ENCODE measurements at regions not wholly inside any gene's neighbourhood (a gene's known extent, or its start where the extent isn't known, plus 50 kb on each side); places are given as distances from the start of the nearest gene placed in this dataset.

DNA sequence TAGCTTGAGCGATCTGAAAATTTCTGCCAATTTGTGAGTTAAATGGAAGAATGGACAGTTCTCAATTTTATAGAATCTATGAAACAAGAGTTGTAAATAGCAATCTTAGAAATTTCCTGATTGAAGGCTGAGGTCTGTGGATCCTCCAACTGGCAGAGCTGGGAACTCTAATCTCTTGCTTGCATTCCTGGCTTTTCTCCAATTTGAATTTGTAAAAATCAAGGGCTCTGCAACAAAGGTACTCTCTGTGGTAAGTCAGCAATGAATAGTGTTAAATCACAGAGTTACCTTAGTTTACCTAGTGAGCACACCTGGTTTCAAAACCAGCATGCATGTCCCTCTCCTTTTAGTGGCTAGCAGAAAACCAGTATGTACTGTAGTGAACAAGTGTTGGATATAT is 1070.5 kb downstream of the TDRD15 start:
- H3K36me3 ChIP-seq (ENCODE audit: control insufficient read depth, insufficient read depth, low read length): no peaks in the 10 kb centered on the region
- no peaks in the 10 kb centered on the region for H3K79me2 ChIP-seq
- H3K4me2 ChIP-seq (ENCODE audit: low read length): no peak overlapping the region
- no peak overlapping the region for H2AFZ ChIP-seq
- no peak overlapping the region for H3K4me3 ChIP-seq (ENCODE audit: low read depth, low read length)
- no peaks in the 10 kb centered on the region for H3K27me3 ChIP-seq (ENCODE audit: control insufficient read depth, insufficient read depth, low read length)
- H3K27ac ChIP-seq: no peak overlapping the region
- no peaks in the 10 kb centered on the region for H3K4me1 ChIP-seq
- no peak overlapping the region for H3K9ac ChIP-seq
- TF ChIP-seq, protein P1, sequence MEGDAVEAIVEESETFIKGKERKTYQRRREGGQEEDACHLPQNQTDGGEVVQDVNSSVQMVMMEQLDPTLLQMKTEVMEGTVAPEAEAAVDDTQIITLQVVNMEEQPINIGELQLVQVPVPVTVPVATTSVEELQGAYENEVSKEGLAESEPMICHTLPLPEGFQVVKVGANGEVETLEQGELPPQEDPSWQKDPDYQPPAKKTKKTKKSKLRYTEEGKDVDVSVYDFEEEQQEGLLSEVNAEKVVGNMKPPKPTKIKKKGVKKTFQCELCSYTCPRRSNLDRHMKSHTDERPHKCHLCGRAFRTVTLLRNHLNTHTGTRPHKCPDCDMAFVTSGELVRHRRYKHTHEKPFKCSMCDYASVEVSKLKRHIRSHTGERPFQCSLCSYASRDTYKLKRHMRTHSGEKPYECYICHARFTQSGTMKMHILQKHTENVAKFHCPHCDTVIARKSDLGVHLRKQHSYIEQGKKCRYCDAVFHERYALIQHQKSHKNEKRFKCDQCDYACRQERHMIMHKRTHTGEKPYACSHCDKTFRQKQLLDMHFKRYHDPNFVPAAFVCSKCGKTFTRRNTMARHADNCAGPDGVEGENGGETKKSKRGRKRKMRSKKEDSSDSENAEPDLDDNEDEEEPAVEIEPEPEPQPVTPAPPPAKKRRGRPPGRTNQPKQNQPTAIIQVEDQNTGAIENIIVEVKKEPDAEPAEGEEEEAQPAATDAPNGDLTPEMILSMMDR (IDR thresholded peaks at IDR 0.05): no peak
- H3K9me3 ChIP-seq (ENCODE audit: control insufficient read depth, low read length): no peaks in the 10 kb centered on the region

DNA sequence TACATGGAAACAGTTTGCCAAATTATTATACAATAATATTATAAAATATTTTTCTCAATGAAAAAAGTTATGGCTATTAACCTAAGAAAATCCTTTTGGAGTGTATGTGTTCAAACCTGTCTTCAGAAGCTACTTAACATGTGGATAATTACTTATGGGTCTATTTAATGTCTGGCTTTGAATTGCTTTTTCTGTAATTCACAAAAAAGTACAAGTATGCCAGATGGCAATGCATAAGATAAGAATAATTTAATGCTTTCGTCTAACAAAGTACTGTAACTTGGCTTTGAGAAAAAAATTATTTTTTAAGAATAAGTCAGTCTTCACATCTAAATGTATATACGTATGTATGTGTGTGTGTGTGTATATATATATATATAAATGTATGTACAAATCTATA is 1073.0 kb downstream of the TDRD15 start:
- no peaks in the 10 kb centered on the region for H3K36me3 ChIP-seq (ENCODE audit: control insufficient read depth, insufficient read depth, low read length)

DNA sequence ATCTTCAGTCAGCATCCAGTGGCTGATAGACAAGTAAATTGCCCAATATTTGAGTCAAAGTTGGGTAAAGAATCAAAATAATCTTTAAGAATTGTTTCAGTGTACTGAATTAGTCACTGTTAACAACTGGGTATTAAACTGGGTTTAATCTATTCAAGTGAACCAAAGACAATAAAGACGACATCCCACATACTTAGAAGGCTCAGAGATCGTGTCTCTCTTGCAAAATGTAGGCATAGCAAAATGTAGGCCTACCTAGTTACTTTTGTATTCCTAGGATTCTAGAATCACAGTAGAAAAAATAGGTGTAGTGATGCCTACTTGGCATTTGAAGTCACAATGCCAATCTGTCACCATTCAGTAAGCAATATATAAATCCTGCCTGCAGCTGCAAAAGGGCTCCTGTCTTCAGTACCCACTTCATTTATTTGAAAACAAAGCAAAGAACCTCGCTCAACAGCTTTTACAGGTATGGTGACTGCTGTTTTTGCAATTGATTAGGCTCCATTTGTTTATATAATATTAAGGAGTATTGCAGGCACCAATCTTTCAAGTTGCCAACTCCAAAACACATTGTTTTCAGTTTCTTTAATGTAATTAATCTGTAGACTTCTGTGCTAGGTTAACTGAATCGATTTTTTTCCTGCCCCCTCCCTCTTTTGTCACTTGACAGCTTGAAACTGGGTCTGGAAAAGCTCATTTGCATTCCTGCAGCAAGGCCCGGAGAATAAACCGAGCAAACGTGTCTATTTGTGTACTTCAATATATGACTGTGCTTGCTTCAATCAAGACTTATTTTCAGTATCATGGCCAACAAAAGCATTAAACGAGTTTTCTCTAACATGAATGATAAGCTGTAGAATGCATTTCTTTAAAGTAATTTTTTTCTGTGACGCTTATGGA is 1074.9 kb downstream of the TDRD15 start:
- no peak overlapping the region for H3K27ac ChIP-seq
- H3K9me3 ChIP-seq (ENCODE audit: control insufficient read depth, low read length): no peaks in the 10 kb centered on the region
- H3K9ac ChIP-seq: no peak overlapping the region
- TF ChIP-seq, protein P1 (IDR thresholded peaks at IDR 0.05): no peak
- H2AFZ ChIP-seq: no peak overlapping the region
- H3K27me3 ChIP-seq (ENCODE audit: control insufficient read depth, insufficient read depth, low read length): no peaks in the 10 kb centered on the region
- no peaks in the 10 kb centered on the region for H3K36me3 ChIP-seq (ENCODE audit: control insufficient read depth, insufficient read depth, low read length)
- no peaks in the 10 kb centered on the region for H3K79me2 ChIP-seq
- H3K4me3 ChIP-seq (ENCODE audit: low read depth, low read length): no peak overlapping the region
- H3K4me1 ChIP-seq: no peaks in the 10 kb centered on the region
- H3K4me2 ChIP-seq (ENCODE audit: low read length): no peak overlapping the region

More for the DNA sequence above, 1073.0 kb downstream of the TDRD15 start:
- Histone ChIP-seq H3K9me3 (ENCODE audit: control insufficient read depth, low read length) (no peaks in the 10 kb centered on the region), H3K79me2 (no peaks in the 10 kb centered on the region), H3K27ac (no peak overlapping the region), H2AFZ (no peak overlapping the region), H3K27me3 (ENCODE audit: control insufficient read depth, insufficient read depth, low read length) (no peaks in the 10 kb centered on the region), H3K4me1 (no peaks in the 10 kb centered on the region), H3K4me3 (ENCODE audit: low read depth, low read length) (no peak overlapping the region), H3K9ac (no peak overlapping the region), H3K4me2 (ENCODE audit: low read length) (no peak overlapping the region)
- TF ChIP-seq, protein P1 (IDR thresholded peaks at IDR 0.05): no peak

DNA sequence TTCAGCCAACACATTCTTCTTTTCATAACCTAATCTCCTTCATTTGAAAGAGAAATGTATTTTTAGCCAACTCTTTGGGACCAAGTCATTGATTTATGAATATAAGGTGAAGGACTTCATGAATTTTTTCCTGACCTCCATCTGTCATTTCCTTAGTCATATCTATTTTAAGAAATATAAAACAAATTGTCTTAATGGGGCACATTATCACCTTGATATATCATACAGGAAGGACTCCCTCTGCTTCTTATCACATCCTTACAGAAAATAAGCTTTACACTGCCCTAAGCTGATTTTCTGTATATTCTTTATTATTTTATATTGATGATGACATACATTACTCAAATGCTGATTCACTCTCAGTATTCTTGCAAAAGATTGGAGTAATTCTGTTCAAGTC is 1076.2 kb downstream of the TDRD15 start:
- Histone ChIP-seq H3K27ac (no peak overlapping the region), H3K36me3 (ENCODE audit: control insufficient read depth, insufficient read depth, low read length) (no peaks in the 10 kb centered on the region), H3K9me3 (ENCODE audit: control insufficient read depth, low read length) (no peaks in the 10 kb centered on the region), H3K4me3 (ENCODE audit: low read depth, low read length) (no peak overlapping the region), H2AFZ (no peak overlapping the region), H3K9ac (no peak overlapping the region), H3K4me1 (no peaks in the 10 kb centered on the region), H3K79me2 (no peaks in the 10 kb centered on the region), H3K27me3 (ENCODE audit: control insufficient read depth, insufficient read depth, low read length) (no peaks in the 10 kb centered on the region), H3K4me2 (ENCODE audit: low read length) (no peak overlapping the region)
- TF ChIP-seq, protein P1 (IDR thresholded peaks at IDR 0.05): no peak

DNA sequence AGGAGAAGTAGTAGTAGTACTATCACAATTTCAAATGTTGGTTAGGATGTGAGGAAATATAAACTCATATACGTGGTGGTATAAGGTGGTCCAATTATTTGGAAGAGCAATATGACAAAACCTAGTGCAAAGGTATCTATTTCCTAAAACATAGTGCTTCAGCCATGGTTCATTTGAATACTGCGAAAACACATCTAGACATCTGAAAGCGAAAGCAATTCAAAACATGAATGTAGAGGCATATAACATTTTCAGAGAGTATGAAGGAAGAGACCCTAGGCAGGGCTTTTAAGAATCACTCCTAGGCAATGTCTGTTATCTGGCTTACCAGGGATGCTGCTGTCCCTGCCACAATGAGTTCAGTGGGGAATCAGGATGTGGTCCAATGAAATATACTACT is 1085.8 kb downstream of the TDRD15 start:
- Histone ChIP-seq H3K4me1 (no peaks in the 10 kb centered on the region), H3K9me3 (ENCODE audit: control insufficient read depth, low read length) (no peaks in the 10 kb centered on the region), H3K9ac (peak overlapping the region; percentile 33), H3K36me3 (ENCODE audit: control insufficient read depth, insufficient read depth, low read length) (no peaks in the 10 kb centered on the region), H3K4me2 (ENCODE audit: low read length) (no peak overlapping the region), H3K27ac (no peak overlapping the region), H3K79me2 (no peaks in the 10 kb centered on the region), H3K4me3 (ENCODE audit: low read depth, low read length) (no peak overlapping the region), H3K27me3 (ENCODE audit: control insufficient read depth, insufficient read depth, low read length) (no peaks in the 10 kb centered on the region), H2AFZ (no peak overlapping the region)
- TF ChIP-seq, protein P1 (IDR thresholded peaks at IDR 0.05): no peak

Measured in parathyroid adenoma (tissue), 2 donors.